ENCODE measurements at regions not wholly inside any gene's neighbourhood (a gene's known extent, or its start where the extent isn't known, plus 50 kb on each side); places are given as distances from the start of the nearest gene placed in this dataset.

DNA sequence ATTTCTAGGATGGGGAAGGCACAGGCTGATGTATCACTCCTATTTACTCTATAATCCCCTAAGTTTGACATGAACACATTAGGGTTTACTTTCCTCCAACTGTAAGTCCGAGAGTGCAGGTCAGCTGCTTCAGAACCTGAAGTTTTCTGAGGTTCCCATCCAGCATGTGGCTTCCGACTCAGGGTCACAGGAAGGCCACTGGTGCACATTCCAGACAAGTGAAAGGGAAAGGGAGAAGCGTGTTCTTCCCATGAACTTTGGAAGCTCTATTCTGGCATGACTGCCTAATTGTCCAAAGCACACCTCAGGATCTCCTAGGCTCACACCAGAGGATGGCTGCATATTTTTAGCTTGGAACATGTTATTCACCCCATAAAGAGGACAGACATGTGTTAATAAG is 602.6 kb downstream of the SEMA5A start:
- DNase-seq, result no peak

DNA sequence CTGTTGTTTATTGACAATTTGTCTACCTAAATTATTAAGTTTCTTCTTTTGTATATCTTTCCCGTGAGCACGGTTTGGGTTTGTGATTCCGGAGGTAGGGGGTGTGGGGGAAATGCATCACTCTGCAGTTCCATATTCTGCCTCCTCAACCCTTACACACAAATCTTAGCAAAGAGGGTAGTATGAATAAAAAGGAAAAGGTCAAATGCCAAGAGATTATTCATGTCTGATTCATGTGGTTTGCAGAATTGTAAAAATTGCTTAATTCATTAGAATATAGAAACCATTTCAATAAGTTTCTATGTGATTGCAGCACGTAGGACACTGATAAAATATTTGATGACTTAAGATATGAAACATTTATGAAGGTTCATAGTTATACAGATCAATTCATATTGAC is 601.9 kb downstream of the SEMA5A start:
- no peak for DNase-seq

DNA sequence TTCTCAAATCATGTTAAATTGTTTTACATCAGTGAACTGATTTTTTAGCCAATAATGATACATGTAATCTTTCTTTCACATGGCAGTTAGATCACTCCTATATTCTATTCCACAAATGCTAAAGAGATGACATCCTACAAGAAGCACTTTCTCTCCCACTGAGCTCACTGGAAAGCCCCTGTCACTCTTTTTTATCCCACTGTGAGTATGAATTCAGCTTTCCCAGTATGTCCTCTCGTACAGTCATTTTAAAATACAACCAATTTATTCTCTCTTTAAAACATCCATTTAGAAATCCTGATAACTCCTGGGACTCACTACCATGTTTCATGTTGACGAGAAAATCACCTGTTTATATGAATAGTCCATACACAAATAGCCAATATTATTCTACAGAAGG is 599.9 kb downstream of the SEMA5A start:
- no peak for DNase-seq

DNA sequence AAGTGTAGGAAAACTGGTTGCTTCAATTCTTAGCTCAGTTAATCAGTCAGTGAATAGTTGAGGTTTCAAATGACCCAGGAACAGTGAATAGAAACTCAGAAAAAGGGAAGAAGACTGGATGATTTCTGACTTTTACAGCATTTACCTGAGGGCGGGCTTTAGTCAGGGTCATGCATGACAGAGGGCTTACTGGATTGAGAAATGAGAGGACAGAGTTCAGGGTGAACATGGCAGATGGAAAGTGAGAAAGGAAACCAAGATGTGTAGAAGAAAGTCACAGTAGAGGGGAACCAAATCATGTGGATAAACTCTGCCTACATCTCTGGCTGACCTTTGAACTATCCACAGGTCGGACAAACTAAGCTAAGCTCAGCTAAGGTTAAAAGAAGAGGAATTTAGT is 596.0 kb downstream of the SEMA5A start:
- no peak for DNase-seq

DNA sequence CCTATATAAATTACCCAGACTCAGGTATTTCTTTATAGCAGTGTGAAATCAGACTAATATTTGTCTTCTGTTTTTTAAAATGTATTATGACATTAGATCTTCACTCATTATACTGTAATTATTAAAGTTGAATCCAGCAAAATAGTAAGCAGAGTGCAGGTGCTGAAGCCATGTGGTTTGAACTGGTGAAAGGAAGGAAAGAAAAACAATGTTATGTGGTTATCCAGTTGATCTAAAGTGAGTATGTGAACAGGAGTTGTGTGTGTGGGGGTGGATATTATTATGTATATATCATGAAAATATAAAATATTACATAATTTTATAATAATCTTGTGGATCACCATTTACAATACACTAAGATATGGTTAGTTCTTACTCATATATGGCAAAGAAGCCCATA is 593.7 kb downstream of the SEMA5A start:
- DNase-seq, result no peak

DNA sequence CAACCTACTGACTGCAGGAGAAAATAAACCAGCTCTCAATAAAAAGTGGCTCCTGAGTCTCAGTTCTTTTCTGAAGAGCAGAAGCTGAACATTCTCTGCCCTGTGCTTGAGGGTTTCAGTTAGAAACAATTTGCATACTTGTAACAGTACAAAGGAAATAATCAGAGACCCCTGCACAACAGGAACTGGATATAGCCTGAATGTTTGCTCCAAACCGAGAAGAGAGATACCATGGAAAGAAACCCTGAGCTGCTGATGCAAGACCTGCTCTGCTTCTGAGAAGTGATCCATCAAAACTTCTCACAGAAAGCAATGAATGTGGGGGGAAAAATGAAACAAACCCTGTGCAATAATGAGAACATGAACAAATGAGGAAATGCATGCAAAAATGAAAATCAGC is 592.9 kb downstream of the SEMA5A start:
- no peak for DNase-seq

DNA sequence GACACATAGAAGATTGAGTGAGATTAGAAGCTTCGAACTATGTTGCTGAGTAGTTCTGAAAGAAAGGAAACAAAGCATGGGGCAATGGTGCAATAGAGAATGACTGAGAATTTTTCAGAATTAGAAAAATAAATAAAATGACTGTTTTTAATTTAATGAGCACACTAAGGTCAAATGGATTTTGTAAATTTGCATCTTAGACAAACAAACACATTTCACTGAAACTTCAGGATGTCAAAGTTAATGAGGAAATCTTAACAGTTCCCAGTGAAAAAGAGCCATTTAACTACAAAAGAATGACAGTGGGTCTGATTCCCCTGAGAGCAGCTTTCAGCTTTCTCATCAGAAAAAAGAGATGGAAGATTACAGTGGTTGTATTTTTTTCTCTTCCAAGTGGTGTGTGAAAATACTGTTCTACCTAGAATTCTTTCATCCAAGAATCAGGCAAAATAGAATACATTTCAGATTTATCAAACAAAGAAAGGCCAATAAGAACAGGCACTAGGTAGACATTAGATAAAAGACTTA is 591.9 kb downstream of the SEMA5A start:
- DNase-seq, result no peak

DNA sequence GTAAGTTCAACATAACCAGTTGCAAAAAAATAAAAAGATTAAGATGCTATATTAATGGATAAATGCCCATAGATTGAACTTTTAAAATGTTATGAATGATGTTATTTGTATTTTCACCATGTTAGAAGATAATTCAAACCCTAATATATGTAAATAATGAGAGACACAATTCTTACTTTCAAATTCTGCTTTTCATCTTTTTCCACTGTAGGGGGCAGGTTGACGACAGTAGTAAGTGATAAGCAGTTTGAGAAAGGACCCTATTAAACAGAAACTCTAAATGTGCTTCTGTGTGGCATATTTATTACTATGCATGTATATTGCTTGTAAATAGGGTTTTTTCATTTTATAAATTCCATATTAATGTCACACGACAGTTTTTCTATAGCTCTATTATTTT is 591.1 kb downstream of the SEMA5A start:
- DNase-seq, result no peak

DNA sequence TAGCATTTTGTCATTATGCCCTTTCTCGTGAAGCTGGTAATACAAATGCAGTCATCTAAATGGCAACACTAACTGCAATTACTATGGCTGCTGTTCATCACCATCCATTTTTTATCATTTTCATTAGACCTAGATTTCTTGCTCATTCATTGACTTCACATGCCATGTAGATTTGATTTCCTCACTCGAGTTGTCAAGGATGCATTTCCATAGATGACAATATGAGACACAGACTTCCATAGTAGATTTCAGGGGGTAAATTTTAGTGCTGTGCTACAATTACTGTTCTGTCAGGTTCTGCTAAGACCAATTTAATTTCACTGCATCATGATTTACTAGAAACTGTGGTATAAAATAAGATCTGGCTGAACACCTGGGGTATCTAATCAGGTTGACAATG is 589.2 kb downstream of the SEMA5A start:
- DNase-seq, result no peak

DNA sequence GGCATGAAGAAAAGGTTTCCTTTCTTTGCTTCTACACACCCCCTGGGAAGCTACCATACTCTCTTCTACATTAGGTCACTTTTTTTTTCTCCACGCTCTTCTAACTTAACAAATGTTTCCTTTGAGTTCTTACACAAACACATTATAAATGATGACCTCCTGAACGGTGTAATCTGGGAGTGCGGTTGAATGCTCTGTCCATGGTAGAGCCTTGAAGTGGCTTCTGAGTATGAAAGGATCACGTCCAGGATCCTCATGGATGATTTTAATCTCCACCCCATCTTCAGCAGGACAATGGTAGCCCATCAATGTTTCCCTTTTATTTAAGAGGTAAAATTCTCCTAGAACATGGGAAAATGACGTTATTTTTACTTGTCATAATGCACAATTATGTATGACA is 587.3 kb downstream of the SEMA5A start:
- no peak for DNase-seq

DNA sequence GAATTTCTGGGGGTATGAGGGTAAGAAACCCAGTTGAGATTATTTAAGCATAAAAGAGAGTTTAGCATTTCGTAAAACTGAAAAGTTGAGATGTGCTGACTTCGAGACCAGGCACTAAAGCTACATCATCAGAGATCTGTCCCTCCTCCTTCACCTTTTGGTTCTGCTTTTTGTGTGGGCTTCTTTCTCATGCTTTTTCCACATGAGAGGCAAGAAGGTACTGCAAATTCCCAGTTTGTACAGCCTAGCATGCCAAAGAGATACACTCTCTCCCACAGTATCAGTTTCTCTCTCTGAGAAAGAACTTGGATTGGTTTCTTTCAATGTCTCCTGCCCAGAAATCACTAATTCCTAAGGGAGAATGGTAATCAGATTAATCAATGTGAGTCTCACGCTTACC is 584.7 kb downstream of the SEMA5A start:
- DNase-seq, result no peak

DNA sequence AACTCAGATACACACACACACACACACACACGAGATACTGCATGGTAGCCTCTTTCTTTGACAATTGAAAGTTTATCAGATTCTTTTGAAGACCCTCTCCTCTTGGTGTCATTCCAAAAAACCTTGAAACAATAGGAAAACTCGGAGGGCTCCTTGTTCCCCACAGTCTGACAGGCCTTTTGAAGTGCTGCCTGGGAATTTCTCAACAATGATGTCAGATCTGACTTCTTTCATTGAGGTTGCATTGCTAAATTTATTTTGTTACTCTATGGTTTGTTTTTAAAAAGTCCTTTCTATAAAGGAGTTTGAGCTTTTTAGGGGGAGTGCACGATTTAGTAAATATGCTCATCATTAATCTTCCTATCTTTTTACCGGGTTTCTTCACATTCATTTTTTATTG is 583.9 kb downstream of the SEMA5A start:
- DNase-seq, result no peak

DNA sequence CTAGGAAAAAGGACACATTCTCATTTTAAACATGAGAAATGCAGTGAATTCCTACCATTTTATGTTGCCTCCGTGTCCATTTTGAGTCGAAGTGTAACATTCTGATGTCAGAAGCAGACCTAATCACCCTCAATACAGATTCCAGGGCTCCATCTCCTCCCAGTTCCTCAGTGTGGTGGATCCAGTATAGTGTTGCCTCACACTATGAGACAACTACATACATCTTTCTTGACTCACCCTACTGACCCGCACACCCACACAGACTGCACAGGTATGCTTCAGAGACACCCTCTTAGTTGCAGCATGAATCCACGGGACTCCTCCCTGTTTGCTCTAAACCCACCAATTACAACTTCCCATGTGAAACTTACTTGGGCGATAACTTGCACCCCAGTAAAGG is 564.9 kb downstream of the SEMA5A start:
- no peak for DNase-seq

DNA sequence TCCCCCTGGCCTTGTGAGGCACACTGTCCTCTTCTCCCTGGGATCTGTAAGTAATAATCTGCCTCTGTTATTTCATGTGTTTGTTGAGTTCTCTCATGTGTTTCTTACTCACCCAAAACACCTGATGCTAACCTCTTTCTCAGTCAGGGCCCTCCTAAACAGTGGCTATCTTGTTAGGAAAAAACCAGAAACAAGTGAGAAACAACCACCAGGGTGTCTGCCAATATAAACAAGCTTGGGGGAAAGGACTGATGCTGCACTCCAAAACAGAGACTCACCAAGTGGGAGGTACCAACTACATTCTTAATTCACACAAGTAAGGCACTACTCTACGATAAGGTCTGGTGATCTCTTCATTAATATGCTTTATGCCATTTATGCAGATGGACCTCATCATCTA is 564.4 kb downstream of the SEMA5A start:
- DNase-seq, result no peak

DNA sequence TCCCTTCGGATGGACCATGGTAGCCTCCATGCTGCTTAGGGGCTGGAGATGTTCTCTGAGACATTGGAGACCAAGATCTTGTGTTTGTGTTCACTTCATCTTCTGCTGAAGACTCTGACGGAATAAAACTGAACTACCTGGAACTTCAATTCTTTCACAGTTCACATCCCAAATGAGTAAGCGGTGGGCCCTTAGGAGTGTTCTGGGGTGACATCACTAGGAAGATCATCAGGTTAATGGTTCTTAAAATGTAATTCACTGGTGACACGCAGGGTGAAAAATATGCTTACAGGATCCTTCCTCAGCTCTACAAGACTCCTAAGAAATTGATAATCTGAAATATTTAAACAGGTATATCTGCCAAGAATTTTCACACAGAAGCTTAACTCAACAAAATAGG is 561.5 kb downstream of the SEMA5A start:
- no peak for DNase-seq
